Smooth muscle cell of the brain vasculature (primary cell): ENCODE measurements at regions not wholly inside any gene's neighbourhood (a gene's known extent, or its start where the extent isn't known, plus 50 kb on each side); places are given as distances from the start of the nearest gene placed in this dataset.
"Not testable (repeated sequence)": the region's sequence is repeated elsewhere in the genome, so short reads cannot be mapped to it uniquely, and the experiment has no call there.

ENCODE experiments used
- DNase-seq: peaks from one replicate; pipeline ENCODE4 v3.0.0-alpha.2; 2012; ENCODE audit warnings: low read depth, low spot score

GRCh38 chr12:83474369-83474768 is 787.7 kb downstream of the TMTC2 start:
- DNase-seq: no peak

- no peak for DNase-seq
Measured at GRCh38 chr12:83473408-83474095, 786.8 kb downstream of the TMTC2 start.

GRCh38 chr12:83472772-83473171 is 786.1 kb downstream of the TMTC2 start:
- no peak for DNase-seq

- no peak for DNase-seq
Measured at GRCh38 chr12:83472350-83472749, 785.6 kb downstream of the TMTC2 start.

- DNase-seq: no peak
Measured at GRCh38 chr12:83471341-83471740, 784.6 kb downstream of the TMTC2 start.

GRCh38 chr12:83470749-83471148 is 784.0 kb downstream of the TMTC2 start:
- DNase-seq: no peak

- DNase-seq: no peak
Measured at GRCh38 chr12:83468988-83469908, 782.5 kb downstream of the TMTC2 start.

- no peak for DNase-seq
Measured at GRCh38 chr12:83465632-83466031, 778.9 kb downstream of the TMTC2 start.

GRCh38 chr12:83462419-83462818 is 775.7 kb downstream of the TMTC2 start:
- DNase-seq: no peak

GRCh38 chr12:83461336-83461935 is 774.7 kb downstream of the TMTC2 start:
- peak; percentile 57 for DNase-seq

GRCh38 chr12:83451189-83451588 is 764.5 kb downstream of the TMTC2 start:
- DNase-seq: no peak

- DNase-seq: peak; percentile 3
Measured at GRCh38 chr12:83434600-83434999, 747.9 kb downstream of the TMTC2 start.

GRCh38 chr12:83432176-83432719 is 745.5 kb downstream of the TMTC2 start:
- no peak for DNase-seq

- DNase-seq: not testable (repeated sequence)
Measured at GRCh38 chr12:83427586-83428136, 741.0 kb downstream of the TMTC2 start.

- DNase-seq: no peak
Measured at GRCh38 chr12:83414981-83415380, 728.3 kb downstream of the TMTC2 start.

- DNase-seq: peak; percentile 39
Measured at GRCh38 chr12:83408851-83409250, 722.1 kb downstream of the TMTC2 start.

GRCh38 chr12:83408146-83408545 is 721.4 kb downstream of the TMTC2 start:
- DNase-seq: no peak

- DNase-seq: no peak
Measured at GRCh38 chr12:83404521-83404920, 717.8 kb downstream of the TMTC2 start.

GRCh38 chr12:83390186-83390585 is 703.5 kb downstream of the TMTC2 start:
- no peak for DNase-seq

GRCh38 chr12:83389237-83389996 is 702.7 kb downstream of the TMTC2 start:
- DNase-seq: no peak

GRCh38 chr12:83388551-83388950 is 701.8 kb downstream of the TMTC2 start:
- no peak for DNase-seq
